ENCODE measurements at regions not wholly inside any gene's neighbourhood (a gene's known extent, or its start where the extent isn't known, plus 50 kb on each side); places are given as distances from the start of the nearest gene placed in this dataset.

DNA sequence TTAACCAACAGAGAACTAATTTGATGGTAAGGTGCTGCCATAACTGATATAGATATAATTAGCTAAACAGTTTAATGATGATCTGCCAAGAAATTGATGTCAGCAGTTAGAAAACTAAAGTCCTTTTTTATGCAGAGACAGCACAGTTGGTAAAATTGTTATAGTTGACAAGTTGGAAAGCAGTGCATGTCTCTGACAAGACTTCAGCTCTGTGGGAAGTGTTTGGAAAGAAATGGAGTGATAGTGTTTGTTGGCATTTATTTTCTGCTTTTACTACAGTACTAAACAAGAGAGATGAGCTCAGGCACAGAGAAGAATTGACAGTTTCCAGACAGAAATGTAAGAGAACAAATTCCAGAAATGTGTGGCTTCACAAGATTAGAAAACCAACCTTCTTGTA, 523.5 kb upstream of the BCHE start:
- no peak for TF ChIP-seq ZFX (IDR thresholded peaks at IDR 0.05)
- TF ChIP-seq, protein P1, sequence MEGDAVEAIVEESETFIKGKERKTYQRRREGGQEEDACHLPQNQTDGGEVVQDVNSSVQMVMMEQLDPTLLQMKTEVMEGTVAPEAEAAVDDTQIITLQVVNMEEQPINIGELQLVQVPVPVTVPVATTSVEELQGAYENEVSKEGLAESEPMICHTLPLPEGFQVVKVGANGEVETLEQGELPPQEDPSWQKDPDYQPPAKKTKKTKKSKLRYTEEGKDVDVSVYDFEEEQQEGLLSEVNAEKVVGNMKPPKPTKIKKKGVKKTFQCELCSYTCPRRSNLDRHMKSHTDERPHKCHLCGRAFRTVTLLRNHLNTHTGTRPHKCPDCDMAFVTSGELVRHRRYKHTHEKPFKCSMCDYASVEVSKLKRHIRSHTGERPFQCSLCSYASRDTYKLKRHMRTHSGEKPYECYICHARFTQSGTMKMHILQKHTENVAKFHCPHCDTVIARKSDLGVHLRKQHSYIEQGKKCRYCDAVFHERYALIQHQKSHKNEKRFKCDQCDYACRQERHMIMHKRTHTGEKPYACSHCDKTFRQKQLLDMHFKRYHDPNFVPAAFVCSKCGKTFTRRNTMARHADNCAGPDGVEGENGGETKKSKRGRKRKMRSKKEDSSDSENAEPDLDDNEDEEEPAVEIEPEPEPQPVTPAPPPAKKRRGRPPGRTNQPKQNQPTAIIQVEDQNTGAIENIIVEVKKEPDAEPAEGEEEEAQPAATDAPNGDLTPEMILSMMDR (conservative IDR thresholded peaks at IDR 0.05), result no peak
- H3K27ac ChIP-seq, result no peak overlapping the region

DNA sequence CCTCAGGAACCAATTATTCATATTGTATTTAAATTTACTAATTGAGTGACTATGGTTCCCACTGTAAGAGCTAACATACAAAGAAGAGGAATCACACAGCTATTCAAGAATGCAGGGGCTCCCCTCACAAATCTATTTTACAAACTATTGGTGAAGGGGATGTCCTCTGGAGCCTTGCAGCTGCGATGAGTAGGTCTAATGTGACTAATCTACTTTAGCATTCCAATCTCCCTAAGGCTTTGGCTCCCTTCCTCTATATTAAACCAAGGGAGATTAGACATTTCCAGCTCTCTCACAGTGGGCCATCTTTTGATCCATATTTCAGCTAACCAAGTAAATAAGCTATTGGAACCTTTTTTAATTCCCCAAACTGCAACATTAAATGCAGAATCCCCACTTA, 514.2 kb upstream of the BCHE start:
- no peak overlapping the region for H3K27ac ChIP-seq
- no peak for TF ChIP-seq ZFX (IDR thresholded peaks at IDR 0.05)
- TF ChIP-seq, protein P1 (conservative IDR thresholded peaks at IDR 0.05), result no peak

DNA sequence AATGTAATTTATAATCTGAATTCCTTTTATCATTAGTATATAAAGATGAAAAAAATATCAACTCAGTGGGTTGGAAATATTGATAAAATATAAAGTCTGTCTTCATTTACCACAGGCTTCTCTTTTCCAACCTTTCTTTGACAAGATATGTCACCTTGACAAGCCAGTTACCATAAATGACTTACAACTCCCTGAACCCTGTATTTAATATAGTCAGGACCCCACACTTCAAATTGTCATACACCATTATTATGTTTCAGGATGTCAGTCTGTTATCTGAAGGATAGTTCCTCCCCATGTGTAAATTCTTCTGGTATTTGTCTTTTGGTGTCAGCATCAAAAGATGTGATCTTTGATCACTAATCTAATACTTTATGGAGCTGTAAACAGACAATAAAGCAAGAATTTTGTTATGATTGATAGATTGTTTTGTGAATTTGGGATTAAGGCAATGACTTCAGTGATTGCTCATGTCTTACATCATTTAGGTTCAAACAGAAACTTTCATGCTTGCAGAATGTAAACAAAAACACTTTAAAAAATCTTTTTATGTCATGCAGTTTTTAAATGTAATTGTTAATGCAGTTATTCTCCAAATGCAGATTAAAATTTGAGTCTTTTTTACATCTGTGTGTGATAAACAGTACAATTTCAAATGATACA, 503.5 kb upstream of the BCHE start:
- TF ChIP-seq, protein P1 (conservative IDR thresholded peaks at IDR 0.05), result no peak
- no peak for TF ChIP-seq ZFX (IDR thresholded peaks at IDR 0.05)
- no peak overlapping the region for H3K27ac ChIP-seq

DNA sequence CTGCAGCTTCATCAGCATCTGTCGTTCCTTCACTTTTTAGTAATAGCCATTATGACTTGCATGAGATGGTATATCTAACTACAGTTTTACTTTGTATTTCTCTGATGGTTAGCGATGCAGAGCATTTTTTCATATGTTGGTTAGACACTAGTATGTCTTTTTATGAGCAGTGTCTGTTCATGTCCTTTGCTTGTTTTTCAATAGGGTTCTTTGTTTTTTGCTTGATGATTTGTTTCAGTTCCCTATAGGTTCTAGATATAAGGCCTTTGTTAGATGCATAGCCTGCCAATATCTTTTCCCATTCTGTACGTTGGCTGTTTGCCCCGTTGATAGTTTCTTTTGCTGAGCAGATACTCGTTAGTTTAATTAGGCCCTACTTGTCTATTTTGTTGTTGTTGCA, 487.2 kb upstream of the BCHE start:
- TF ChIP-seq ZFX (IDR thresholded peaks at IDR 0.05), result no peak
- TF ChIP-seq, protein P1 (conservative IDR thresholded peaks at IDR 0.05), result no peak
- H3K27ac ChIP-seq, result no peak overlapping the region

DNA sequence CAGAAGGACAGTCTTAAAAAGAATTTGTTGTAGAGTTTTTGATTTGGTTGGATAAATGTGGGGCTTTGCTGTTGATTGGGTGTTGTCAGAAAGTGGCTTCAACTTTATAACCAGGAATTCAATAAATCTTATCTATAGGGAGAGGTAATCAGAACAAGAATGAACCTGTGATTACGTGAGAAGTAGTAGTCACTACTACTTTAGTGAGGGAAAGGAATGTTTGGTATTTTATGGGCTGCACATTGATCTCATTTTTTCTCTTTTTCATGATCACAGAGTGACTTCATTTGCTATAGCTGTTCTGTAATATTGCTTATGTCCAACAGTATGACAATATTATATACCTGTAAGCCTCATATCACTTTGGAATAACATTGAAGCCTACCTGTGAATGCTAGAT, 485.2 kb upstream of the BCHE start:
- TF ChIP-seq ZFX (IDR thresholded peaks at IDR 0.05), result no peak
- TF ChIP-seq, protein P1 (conservative IDR thresholded peaks at IDR 0.05), result no peak

DNA sequence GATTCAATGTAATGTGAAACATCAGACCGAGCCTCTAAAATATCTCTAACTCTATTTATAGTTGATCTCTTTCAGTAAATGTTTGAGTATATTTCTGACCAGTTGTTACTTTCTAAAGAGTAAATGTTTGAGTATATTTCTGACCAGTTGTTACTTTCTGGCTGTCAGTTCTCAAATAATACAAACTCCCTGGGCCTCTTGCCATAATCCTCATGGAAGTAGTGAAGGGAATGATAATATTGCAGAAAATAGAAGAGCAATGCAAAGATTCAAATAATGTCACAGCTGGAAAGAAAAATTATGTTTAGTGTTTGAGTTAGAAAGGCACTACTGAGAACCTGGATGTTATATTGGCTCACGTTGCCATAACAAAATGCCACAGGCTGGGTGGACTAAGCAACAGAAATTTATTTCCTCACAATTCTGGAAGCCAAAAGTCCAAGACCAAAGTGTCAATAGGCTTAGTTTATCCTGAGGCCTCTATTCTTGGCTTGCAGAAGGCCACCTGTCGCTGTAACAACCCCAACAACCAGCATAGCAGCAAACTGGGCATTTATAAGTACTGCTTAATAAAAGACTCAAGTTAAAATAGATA, 470.6 kb upstream of the BCHE start:
- TF ChIP-seq, protein P1 (conservative IDR thresholded peaks at IDR 0.05), result no peak
- TF ChIP-seq ZFX (IDR thresholded peaks at IDR 0.05), result no peak
- no peak overlapping the region for H3K27ac ChIP-seq

More for the DNA sequence above, 485.2 kb upstream of the BCHE start:
- H3K27ac ChIP-seq, result no peak overlapping the region

DNA sequence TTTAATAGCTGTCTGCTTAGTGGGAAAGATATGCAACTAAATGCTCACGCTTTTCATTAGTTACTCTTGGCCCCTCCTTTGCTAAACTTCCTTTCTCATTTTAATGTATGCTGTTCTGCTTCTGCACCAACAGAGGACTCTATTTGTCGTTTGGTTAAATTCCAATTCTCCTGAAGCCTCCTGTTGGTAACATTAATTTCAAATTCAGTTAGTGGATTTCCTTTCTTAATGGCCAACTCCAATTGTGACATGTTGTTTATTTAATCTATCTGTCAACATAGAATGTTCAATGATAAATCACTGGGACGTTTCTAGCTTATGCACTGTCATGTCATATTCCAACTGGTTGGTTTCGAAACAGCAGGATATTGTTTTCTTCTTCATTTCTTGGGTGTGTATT, 467.4 kb upstream of the BCHE start:
- no peak for TF ChIP-seq ZFX (IDR thresholded peaks at IDR 0.05)
- TF ChIP-seq, protein P1 (conservative IDR thresholded peaks at IDR 0.05), result peak; percentile 34

More for the DNA sequence above, 467.4 kb upstream of the BCHE start:
- no peak overlapping the region for H3K27ac ChIP-seq

All from C4-2B (cell line).